GM21619 (cell line): ENCODE measurements at regions not wholly inside any gene's neighbourhood (a gene's known extent, or its start where the extent isn't known, plus 50 kb on each side); places are given as distances from the start of the nearest gene placed in this dataset.
"Not testable (repeated sequence)": the region's sequence is repeated elsewhere in the genome, so short reads cannot be mapped to it uniquely, and the experiment has no call there.

Experiments
- ATAC-seq: cut with Tn5 transposase; IDR thresholded peaks from one replicate; pipeline ENCODE4 v1.9.1; 2021; ENCODE audit not compliant: unreplicated experiment

GRCh38 chr14:105635560-105635959, 109.2 kb downstream of the TMEM121 start:
- no peak for ATAC-seq

DNA sequence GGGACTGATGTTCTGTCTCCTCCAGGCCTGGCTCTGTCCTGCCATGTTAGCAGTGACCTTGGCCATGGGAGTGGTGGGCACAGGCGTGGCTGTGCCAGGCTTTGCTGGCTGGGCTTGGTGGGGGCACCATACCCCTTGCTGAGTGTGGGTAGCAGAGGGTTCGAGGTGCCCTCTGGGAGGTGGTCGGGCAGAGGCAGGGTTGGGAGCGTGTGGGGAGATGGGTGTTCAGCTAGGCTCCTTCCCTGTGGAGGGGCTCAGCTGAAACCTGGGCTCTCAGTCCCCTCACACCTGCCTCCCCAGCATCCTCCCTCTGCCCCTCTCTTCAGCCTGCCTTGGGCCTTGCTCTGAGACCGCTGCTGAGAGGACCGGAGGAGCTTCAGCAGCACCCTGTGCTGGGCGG, 109.6 kb downstream of the TMEM121 start:
- ATAC-seq: not testable (repeated sequence)

GRCh38 chr14:105636935-105637334, 110.6 kb downstream of the TMEM121 start:
- ATAC-seq: no peak

GRCh38 chr14:105637345-105637744, 111.0 kb downstream of the TMEM121 start:
- ATAC-seq: not testable (repeated sequence)

DNA sequence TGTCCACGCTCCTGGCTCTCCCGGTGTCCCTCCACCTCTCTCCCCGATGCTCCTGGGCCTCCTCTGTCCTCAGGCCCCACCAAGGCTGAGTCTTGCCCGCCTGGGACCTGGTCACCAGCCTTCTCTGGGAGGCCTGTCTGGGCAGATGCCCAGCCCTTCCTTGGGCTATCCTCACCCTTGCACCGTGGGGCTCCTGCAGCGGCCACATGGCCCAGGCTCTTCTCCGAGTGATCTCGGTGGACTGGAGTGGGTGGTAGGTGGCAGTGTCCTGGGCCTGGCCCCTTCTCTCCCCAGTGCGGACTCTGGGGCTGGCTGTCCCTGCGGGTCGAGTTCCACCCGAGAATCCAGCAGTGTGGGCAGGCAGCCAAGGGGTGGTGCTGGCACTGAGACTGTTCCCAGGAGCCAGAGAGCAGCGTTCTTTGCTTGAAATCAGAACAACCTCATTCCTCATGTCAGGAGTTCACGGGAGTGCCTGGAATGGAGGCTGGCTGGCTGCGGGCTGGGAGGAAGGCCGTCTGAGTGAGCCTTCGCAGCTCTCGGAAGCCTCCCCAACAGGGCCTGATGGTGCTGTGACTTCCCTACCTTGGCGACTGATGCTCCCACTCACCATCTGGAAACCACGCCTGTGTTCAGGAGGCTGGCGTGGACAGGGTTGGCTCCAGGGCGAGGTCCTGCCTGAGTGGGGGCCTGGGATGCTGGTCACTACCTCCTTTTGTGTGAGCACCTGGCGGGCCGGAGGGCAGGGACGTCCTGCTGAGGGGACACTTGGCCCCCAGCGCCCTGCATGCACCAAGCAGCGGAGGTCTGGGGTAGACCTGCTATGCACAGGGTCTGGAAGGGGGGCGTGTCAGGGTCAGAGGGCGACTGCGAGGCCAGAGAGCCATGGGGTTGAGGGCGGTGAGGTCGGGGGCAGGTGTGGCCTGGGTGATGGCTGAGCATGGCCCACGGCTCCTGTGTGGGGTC, 113.9 kb downstream of the TMEM121 start:
- ATAC-seq: not testable (repeated sequence)

DNA sequence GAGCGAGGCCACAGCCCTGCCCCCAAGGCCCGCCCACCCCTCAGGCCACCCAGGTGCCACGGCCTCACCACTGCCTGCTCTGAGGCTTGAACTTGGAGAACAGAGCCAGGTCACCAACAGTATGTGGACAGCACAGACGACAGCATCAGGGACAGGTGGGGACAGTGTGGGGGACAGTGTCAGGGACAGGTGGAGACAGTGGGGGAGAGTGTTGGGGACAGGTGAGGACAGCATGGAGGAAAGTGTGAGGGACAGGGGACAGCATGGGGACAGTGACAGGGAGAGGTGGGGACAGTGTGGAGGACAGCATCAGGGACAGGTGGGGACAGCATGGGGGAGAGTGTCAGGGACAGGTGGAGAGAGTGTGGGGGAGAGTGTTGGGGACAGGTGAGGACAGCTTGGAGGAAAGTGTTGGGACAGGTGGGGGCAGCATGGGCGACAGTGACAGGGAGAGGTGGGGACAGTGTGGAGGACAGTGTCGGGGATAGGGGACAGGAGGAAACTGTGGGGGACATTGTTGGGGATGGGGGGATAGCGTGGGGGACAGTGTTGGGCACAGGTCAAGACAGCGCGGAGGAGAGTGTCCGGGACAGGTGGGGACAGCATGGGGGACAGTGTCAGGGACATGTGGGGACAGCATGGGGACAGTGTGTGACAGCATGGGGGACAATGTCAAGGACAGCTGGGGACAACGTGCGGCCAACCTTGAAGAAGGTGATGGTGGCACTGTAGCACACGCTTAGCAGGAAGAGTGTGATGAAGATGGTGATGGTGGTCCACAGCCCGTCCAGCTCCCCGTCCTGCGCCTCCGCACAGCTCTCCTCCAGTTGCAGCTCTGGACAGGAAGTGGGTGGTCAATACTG, 114.9 kb downstream of the TMEM121 start:
- ATAC-seq: no peak

GRCh38 chr14:105641951-105642350, 115.6 kb downstream of the TMEM121 start:
- ATAC-seq: not testable (repeated sequence)

- ATAC-seq: not testable (repeated sequence)
Observed at GRCh38 chr14:105642486-105642885, 116.1 kb downstream of the TMEM121 start.

- not testable (repeated sequence) for ATAC-seq
Observed at GRCh38 chr14:105643406-105644052, 117.1 kb downstream of the TMEM121 start.

GRCh38 chr14:105644053-105644435, 117.7 kb downstream of the TMEM121 start:
- not testable (repeated sequence) for ATAC-seq

DNA sequence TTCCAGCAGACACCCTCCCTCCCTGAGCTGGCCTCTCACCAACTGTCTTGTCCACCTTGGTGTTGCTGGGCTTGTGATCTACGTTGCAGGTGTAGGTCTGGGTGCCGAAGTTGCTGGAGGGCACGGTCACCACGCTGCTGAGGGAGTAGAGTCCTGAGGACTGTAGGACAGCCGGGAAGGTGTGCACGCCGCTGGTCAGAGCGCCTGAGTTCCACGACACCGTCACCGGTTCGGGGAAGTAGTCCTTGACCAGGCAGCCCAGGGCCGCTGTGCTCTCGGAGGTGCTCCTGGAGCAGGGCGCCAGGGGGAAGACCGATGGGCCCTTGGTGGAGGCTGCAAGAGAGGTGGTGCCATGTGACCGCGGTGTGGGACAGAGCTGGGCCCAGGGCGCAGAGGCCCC, 118.1 kb downstream of the TMEM121 start:
- ATAC-seq: not testable (repeated sequence)

DNA sequence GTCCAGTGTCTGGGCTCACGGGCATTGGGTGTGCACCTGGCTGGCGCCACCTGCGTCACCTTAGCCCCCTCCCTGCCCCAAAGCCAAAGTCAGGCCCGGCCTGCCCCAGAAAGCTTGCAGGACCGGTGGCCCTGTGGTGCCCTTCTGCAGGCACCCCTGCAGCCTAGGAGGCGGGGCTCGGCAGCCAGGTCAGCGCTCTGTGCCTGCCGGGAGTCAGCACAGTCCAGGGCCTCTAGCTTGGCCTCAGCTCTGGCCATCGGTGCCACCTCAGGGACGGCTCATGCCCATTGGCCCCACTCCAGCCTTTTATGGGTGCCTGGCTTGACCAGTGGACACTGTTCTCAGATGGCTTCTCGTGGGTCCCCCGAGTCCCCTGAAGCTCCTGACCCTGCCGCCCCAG, 118.5 kb downstream of the TMEM121 start:
- ATAC-seq: not testable (repeated sequence)

- not testable (repeated sequence) for ATAC-seq
Observed at GRCh38 chr14:105645389-105645788, 119.0 kb downstream of the TMEM121 start.

DNA sequence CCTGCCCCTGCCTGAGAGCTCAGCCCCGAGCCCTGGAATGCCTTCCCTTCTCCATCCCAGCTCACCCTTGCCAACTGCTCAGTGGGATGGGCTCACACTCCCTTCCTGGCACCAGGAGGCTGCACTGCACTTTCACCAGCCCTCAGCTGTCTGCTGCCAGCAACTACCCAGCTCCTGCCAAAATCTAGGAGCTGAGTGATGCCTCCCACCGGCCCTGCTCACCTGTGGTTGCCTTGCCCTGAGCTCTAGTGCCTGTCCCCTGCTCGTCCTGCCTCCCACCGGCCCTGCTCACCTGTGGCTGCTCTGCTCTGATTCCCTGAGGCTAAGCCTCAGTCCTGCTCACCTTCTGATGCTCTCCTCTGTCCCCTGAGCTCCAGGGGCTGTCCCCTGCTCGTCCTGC, 119.8 kb downstream of the TMEM121 start:
- ATAC-seq: no peak

GRCh38 chr14:105646711-105647281, 120.4 kb downstream of the TMEM121 start:
- not testable (repeated sequence) for ATAC-seq

DNA sequence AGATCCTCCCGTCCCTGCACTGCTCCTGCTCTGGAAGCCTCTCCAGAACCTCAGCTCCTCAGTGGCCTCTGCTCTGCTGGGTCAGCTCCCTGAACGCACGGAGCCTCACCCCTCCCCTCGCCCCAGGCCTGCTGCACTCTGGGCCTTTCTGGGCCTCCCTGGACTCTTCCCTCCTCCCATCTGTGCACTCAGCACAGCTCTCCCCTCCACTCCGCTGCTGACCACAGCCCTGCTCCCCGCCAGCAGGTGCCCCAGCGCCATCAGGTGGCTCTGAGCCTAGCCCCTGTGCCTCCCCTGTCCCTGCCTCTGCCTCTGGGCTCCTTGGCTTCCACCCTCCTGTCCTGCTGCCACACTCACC, 121.0 kb downstream of the TMEM121 start:
- not testable (repeated sequence) for ATAC-seq

DNA sequence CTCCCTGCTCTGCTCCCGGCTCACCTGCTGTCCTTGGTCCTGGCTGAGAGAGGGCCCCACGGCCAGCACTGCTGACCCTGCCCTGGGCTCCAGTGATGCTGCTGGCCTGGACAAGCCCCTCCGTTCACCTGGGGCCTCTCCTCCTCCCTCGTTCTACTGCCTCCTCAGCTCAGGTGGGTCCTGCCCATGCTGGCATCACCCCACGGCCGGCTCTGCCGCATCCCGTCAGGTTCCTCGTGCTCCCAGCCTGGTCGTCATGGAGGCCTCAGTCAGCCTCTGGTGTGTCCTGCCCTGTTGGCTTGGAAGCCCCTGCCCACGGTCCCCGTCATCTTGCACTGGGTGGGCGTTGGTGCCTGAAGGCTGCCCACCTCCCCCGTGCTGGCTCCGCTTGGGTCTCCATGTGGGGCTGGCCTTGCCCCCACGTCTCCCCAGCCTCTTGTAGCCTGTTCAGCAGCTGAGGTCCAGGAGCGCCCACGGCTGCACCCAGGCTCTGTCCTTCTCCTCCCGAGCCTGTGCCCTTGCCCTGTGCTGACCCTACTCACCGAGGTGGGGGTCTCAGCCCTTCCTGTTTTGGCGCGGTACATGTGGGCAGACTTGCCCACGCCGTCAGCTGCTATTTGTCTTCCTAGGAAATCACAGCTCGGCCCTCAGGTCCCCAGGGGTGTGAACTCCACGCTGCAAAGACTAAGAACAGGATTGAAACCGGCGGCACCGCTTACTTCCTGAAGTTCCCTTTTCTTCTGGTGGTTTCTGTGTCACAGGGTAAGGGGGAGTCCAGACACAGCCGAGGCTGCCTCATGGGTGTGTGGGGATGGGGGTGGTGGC, 121.6 kb downstream of the TMEM121 start:
- ATAC-seq: no peak

GRCh38 chr14:105648609-105649535, 122.5 kb downstream of the TMEM121 start:
- not testable (repeated sequence) for ATAC-seq

DNA sequence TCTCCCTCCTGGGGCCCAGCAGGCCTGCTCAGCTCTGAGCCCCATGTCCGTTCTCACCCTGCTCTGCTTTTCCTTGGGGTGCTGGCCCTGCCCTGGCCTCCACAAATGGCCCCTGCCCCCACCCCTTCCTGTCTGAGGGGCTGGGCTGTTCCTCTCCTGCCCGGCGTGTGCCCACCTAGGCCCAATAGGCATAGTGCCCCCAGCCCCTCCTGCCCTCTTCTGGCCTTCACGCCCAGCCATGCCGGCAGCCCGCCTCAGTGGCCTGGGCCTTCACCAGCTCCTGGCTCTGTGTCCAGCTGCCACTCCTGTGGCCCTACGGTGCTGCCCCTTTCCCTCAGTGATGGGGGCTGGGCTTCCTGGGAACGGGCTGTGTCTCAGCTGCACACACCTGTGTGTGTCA, 125.9 kb downstream of the TMEM121 start:
- ATAC-seq: not testable (repeated sequence)
